Epithelial cell of esophagus (primary cell): ENCODE measurements at regions not wholly inside any gene's neighbourhood (a gene's known extent, or its start where the extent isn't known, plus 50 kb on each side); places are given as distances from the start of the nearest gene placed in this dataset.
A peak's percentile ranks its signal among the peaks of the same experiment; 100 is the strongest.

Source experiments
- DNase-seq: peaks from one replicate; pipeline ENCODE4 v3.0.0; 2010; ENCODE audit warnings: low read depth
- H3K4me3 ChIP-seq: 2 replicates; pipeline ENCODE4 v1.5.1; 2011; ENCODE audit warnings: mild to moderate bottlenecking, low read length, control low read depth
- TF ChIP-seq, protein P1 (sequence below): IDR thresholded peaks from 2 replicates; pipeline ENCODE4 v1.5.1; 2011; ENCODE audit warnings: low read depth, mild to moderate bottlenecking, low read length, control low read depth, inconsistent platforms; ENCODE audit not compliant: insufficient read depth; ENCODE audit errors: missing control alignments

- no peak for DNase-seq
- H3K4me3 ChIP-seq: no peak overlapping the region
- TF ChIP-seq, protein P1, sequence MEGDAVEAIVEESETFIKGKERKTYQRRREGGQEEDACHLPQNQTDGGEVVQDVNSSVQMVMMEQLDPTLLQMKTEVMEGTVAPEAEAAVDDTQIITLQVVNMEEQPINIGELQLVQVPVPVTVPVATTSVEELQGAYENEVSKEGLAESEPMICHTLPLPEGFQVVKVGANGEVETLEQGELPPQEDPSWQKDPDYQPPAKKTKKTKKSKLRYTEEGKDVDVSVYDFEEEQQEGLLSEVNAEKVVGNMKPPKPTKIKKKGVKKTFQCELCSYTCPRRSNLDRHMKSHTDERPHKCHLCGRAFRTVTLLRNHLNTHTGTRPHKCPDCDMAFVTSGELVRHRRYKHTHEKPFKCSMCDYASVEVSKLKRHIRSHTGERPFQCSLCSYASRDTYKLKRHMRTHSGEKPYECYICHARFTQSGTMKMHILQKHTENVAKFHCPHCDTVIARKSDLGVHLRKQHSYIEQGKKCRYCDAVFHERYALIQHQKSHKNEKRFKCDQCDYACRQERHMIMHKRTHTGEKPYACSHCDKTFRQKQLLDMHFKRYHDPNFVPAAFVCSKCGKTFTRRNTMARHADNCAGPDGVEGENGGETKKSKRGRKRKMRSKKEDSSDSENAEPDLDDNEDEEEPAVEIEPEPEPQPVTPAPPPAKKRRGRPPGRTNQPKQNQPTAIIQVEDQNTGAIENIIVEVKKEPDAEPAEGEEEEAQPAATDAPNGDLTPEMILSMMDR: no peak
Observed at GRCh38 chr18:22791310-22791610, 141.9 kb upstream of the RBBP8 start.

DNA sequence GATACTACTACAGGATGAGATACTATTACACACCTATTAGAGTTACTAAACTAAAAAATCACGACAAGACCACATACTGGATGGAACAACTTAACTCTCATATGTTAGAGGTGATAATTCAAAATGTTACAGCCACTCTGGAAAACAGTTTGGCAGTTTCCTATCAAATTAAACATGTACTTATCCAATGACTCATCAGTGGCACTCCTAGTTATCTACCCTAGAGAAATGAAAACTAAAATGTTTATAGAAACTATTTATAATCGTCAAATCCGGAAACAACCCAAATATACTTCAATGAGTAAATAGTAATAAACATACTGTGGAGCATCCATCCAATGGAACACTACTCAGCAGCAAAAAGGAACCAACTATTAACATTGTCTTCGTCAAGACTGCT, 137.0 kb upstream of the RBBP8 start:
- peak; percentile 24 for DNase-seq
- H3K4me3 ChIP-seq: no peak overlapping the region
- TF ChIP-seq, protein P1: no peak

GRCh38 chr18:22800551-22800951, 132.6 kb upstream of the RBBP8 start:
- no peak for DNase-seq
- no peak overlapping the region for H3K4me3 ChIP-seq
- TF ChIP-seq, protein P1: no peak

DNA sequence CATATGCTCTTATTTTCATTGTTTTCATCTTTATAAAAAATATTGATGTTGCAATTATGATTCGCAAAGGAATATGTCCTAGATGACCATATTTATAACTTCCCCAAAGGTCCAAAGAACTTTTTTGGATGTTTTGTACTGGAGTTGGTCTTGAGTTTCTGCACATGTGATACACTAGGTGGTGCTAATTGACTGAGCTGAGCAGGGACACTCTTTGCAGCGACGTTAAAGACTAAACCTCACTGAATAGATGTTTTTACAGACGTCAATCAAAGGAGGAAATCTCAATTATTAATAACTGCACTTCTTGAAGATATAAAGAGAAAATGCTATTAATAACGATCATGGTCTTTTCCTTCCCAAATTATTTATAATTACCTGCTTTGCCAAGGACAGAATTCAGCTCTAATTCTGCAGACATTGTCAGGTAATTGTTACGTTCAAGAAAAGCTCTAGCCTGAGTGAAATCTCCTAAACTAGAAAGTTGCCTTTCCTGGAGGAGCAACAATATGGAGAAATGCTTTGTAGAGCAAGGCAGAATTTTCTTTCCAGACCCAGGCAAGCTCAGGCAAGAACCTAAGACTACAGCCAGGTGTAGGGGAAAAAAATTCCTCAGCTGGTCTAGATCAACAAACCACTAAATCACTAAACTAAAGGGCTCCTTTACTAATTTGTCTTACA, 119.3 kb upstream of the RBBP8 start:
- peak; percentile 72 for DNase-seq
- peak overlapping the region; percentile 22 for H3K4me3 ChIP-seq
- TF ChIP-seq, protein P1: peak; percentile 81

- H3K4me3 ChIP-seq: no peak overlapping the region
- no peak for DNase-seq
- TF ChIP-seq, protein P1: no peak
Observed at GRCh38 chr18:22814329-22814703, 118.8 kb upstream of the RBBP8 start.

- TF ChIP-seq, protein P1: no peak
- H3K4me3 ChIP-seq: no peak overlapping the region
- DNase-seq: no peak
Observed at GRCh38 chr18:22816266-22817176, 116.6 kb upstream of the RBBP8 start.
